ENCODE measurements at regions not wholly inside any gene's neighbourhood (a gene's known extent, or its start where the extent isn't known, plus 50 kb on each side); places are given as distances from the start of the nearest gene placed in this dataset.
A peak's percentile ranks its signal among the peaks of the same experiment; 100 is the strongest.
"Not testable (repeated sequence)": the region's sequence is repeated elsewhere in the genome, so short reads cannot be mapped to it uniquely, and the experiment has no call there.

DNA sequence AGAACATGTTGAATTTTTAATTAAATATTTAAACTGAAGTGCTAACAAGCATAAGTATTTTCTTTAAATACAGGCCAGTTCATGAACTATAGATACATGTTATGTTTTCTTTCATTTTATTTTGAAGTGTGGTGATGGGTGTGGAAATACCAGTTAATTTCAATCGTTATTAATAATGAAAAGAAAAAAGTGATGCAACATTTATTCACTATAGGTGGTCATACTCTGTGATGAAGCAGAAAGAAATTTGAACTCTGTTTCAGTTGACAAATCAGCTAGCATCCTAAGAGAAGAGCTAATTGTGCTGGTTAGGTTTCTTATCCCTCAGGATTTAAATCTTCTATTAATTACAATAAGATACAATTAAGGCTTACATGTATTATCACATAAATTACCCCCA lies 795.1 kb upstream of the DDX18 start:
- no peaks in the 10 kb centered on the region for H3K27me3 ChIP-seq (ENCODE audit: low read length)
- no peaks in the 10 kb centered on the region for H4K20me1 ChIP-seq (ENCODE audit: insufficient read depth, low read depth, low read length)
- DNase-seq = no peak
- no peaks in the 10 kb centered on the region for H3K9me3 ChIP-seq (ENCODE audit: low read length)
- H2AFZ ChIP-seq (ENCODE audit: low read length) = no peak overlapping the region
- no peaks in the 10 kb centered on the region for H3K79me2 ChIP-seq (ENCODE audit: low read length)
- H3K9ac ChIP-seq (ENCODE audit: low read length) = no peak overlapping the region
- H3K4me2 ChIP-seq (ENCODE audit: low read depth, low read length, poor library complexity, severe bottlenecking) = no peak overlapping the region
- H3K9me2 ChIP-seq (replicated peaks; ENCODE audit: insufficient read depth, low read length) = no peaks in the 10 kb centered on the region
- H3K4me3 ChIP-seq (ENCODE audit: low read length) = no peak overlapping the region
- no peaks in the 10 kb centered on the region for H3K4me1 ChIP-seq (ENCODE audit: low read length)
- no peaks in the 10 kb centered on the region for H3K36me3 ChIP-seq (ENCODE audit: insufficient read depth, low read length)
- H3K27ac ChIP-seq (ENCODE audit: low read length) = no peak overlapping the region

DNA sequence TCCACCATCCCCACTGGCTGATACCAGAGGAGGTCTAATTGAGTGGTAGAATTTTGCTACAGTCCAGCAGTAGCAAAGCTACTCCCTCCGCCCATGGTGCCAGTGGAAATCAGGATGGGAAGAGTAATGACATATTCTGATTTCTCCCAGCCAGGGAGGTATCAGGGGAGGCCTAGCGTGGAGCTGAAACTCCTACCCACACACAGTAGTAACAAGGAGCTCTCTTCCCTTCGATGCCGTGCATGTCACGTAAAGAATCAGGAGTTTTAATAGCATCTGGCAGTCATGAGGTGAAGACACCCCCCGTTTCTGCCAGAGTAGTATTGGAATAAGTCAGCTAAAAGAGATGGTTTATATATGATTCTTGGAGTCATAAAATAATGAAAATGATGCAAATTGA lies 786.8 kb upstream of the DDX18 start:
- Histone ChIP-seq H2AFZ (ENCODE audit: low read length) (no peak overlapping the region), H3K9me3 (ENCODE audit: low read length) (no peaks in the 10 kb centered on the region), H3K4me3 (ENCODE audit: low read length) (no peak overlapping the region), H3K9ac (ENCODE audit: low read length) (no peak overlapping the region), H3K36me3 (ENCODE audit: insufficient read depth, low read length) (no peaks in the 10 kb centered on the region; the same call in 1 of the 2 replicates), H3K4me2 (ENCODE audit: low read depth, low read length, poor library complexity, severe bottlenecking) (no peak overlapping the region), H4K20me1 (ENCODE audit: insufficient read depth, low read depth, low read length) (no peaks in the 10 kb centered on the region), H3K4me1 (ENCODE audit: low read length) (peaks cover 11% of the 10 kb centered on the region), H3K79me2 (ENCODE audit: low read length) (no peaks in the 10 kb centered on the region), H3K9me2 (replicated peaks; ENCODE audit: insufficient read depth, low read length) (no peaks in the 10 kb centered on the region), H3K27ac (ENCODE audit: low read length) (no peak overlapping the region), H3K27me3 (ENCODE audit: low read length) (no peaks in the 10 kb centered on the region)
- no peak for DNase-seq

DNA sequence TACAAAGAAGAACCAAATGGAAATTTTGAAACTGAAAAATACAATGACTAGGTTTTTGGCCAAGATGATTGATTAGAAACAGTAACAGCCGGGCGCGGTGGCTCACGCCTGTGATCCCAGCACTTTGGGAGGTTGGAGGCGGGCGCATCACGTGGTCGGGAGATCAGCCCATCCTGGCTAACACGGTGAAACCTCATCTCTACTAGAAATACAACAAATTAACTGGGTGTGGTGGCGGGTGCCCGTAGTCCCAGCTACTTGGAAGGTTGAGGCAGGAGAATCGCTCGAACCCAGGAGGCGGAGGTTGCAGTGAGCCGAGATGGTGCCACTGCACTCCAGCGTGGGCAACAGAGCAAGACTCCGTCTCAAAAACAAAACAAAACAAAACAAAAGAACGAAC lies 785.8 kb upstream of the DDX18 start:
- H3K27ac ChIP-seq (ENCODE audit: low read length); DNase-seq; H3K9ac ChIP-seq (ENCODE audit: low read length); H3K36me3 ChIP-seq (ENCODE audit: insufficient read depth, low read length); H3K79me2 ChIP-seq (ENCODE audit: low read length); H2AFZ ChIP-seq (ENCODE audit: low read length); H3K4me3 ChIP-seq (ENCODE audit: low read length); H4K20me1 ChIP-seq (ENCODE audit: insufficient read depth, low read depth, low read length); H3K9me3 ChIP-seq (ENCODE audit: low read length); H3K9me2 ChIP-seq (replicated peaks; ENCODE audit: insufficient read depth, low read length); H3K4me2 ChIP-seq (ENCODE audit: low read depth, low read length, poor library complexity, severe bottlenecking); H3K27me3 ChIP-seq (ENCODE audit: low read length): not testable (repeated sequence)
- peaks cover 11% of the 10 kb centered on the region for H3K4me1 ChIP-seq (ENCODE audit: low read length)

- H3K9me2 ChIP-seq (replicated peaks; ENCODE audit: insufficient read depth, low read length) = no peaks in the 10 kb centered on the region
- no peak overlapping the region for H3K4me2 ChIP-seq (ENCODE audit: low read depth, low read length, poor library complexity, severe bottlenecking)
Measured at GRCh38 chr2:117055499-117056375, 758.8 kb upstream of the DDX18 start.

GRCh38 chr2:117056376-117056748 lies 758.1 kb upstream of the DDX18 start:
- Histone ChIP-seq H3K36me3 (ENCODE audit: insufficient read depth, low read length) (no peaks in the 10 kb centered on the region), H3K4me1 (ENCODE audit: low read length) (peaks cover 38% of the 10 kb centered on the region), H2AFZ (ENCODE audit: low read length) (peak overlapping the region; percentile 69), H3K4me2 (ENCODE audit: low read depth, low read length, poor library complexity, severe bottlenecking) (peak overlapping the region; percentile 20), H3K27me3 (ENCODE audit: low read length) (no peaks in the 10 kb centered on the region), H3K9me3 (ENCODE audit: low read length) (no peaks in the 10 kb centered on the region), H3K79me2 (ENCODE audit: low read length) (no peaks in the 10 kb centered on the region), H3K4me3 (ENCODE audit: low read length) (no peak overlapping the region), H3K9me2 (replicated peaks; ENCODE audit: insufficient read depth, low read length) (no peaks in the 10 kb centered on the region), H4K20me1 (ENCODE audit: insufficient read depth, low read depth, low read length) (no peaks in the 10 kb centered on the region), H3K27ac (ENCODE audit: low read length) (no peak overlapping the region), H3K9ac (ENCODE audit: low read length) (no peak overlapping the region)
- DNase-seq = peak; percentile 50

More at GRCh38 chr2:117055499-117056375, 758.8 kb upstream of the DDX18 start:
- Histone ChIP-seq H3K4me3 (ENCODE audit: low read length) (no peak overlapping the region), H4K20me1 (ENCODE audit: insufficient read depth, low read depth, low read length) (no peaks in the 10 kb centered on the region), H3K27me3 (ENCODE audit: low read length) (no peaks in the 10 kb centered on the region), H3K36me3 (ENCODE audit: insufficient read depth, low read length) (no peaks in the 10 kb centered on the region), H3K9me3 (ENCODE audit: low read length) (no peaks in the 10 kb centered on the region), H3K9ac (ENCODE audit: low read length) (no peak overlapping the region), H2AFZ (ENCODE audit: low read length) (0 out of 2 replicates have a peak overlapping the region, but pooled peaks have one; percentile 69), H3K79me2 (ENCODE audit: low read length) (no peaks in the 10 kb centered on the region), H3K27ac (ENCODE audit: low read length) (no peak overlapping the region), H3K4me1 (ENCODE audit: low read length) (peaks cover 38% of the 10 kb centered on the region)
- DNase-seq = no peak

GRCh38 chr2:117057016-117057415 lies 757.5 kb upstream of the DDX18 start:
- Histone ChIP-seq H3K4me3 (ENCODE audit: low read length) (no peak overlapping the region), H4K20me1 (ENCODE audit: insufficient read depth, low read depth, low read length) (no peaks in the 10 kb centered on the region), H3K27me3 (ENCODE audit: low read length) (no peaks in the 10 kb centered on the region), H3K9me3 (ENCODE audit: low read length) (no peaks in the 10 kb centered on the region), H3K79me2 (ENCODE audit: low read length) (no peaks in the 10 kb centered on the region), H3K4me2 (ENCODE audit: low read depth, low read length, poor library complexity, severe bottlenecking) (peak overlapping the region; percentile 20), H2AFZ (ENCODE audit: low read length) (peak overlapping the region; percentile 69), H3K4me1 (ENCODE audit: low read length) (peaks cover 38% of the 10 kb centered on the region), H3K27ac (ENCODE audit: low read length) (no peak overlapping the region), H3K36me3 (ENCODE audit: insufficient read depth, low read length) (no peaks in the 10 kb centered on the region), H3K9me2 (replicated peaks; ENCODE audit: insufficient read depth, low read length) (no peaks in the 10 kb centered on the region), H3K9ac (ENCODE audit: low read length) (0 out of 2 replicates have a peak overlapping the region, but pooled peaks have one; percentile 1)
- DNase-seq = peak; percentile 64

GRCh38 chr2:117058366-117058765 lies 756.1 kb upstream of the DDX18 start:
- peak; percentile 96 for DNase-seq
- Histone ChIP-seq H3K79me2 (ENCODE audit: low read length) (no peaks in the 10 kb centered on the region), H3K4me2 (ENCODE audit: low read depth, low read length, poor library complexity, severe bottlenecking) (peak overlapping the region; percentile 60), H3K9ac (ENCODE audit: low read length) (peak overlapping the region; percentile 65), H3K27ac (ENCODE audit: low read length) (peak overlapping the region; percentile 86), H3K9me3 (ENCODE audit: low read length) (no peaks in the 10 kb centered on the region), H2AFZ (ENCODE audit: low read length) (peak overlapping the region; percentile 67; the same call in 1 of the 2 replicates), H3K4me3 (ENCODE audit: low read length) (peak overlapping the region; percentile 45; the same call in 1 of the 2 replicates), H3K27me3 (ENCODE audit: low read length) (no peaks in the 10 kb centered on the region), H3K36me3 (ENCODE audit: insufficient read depth, low read length) (no peaks in the 10 kb centered on the region), H3K4me1 (ENCODE audit: low read length) (peaks cover 38% of the 10 kb centered on the region), H3K9me2 (replicated peaks; ENCODE audit: insufficient read depth, low read length) (no peaks in the 10 kb centered on the region), H4K20me1 (ENCODE audit: insufficient read depth, low read depth, low read length) (no peaks in the 10 kb centered on the region)

DNA sequence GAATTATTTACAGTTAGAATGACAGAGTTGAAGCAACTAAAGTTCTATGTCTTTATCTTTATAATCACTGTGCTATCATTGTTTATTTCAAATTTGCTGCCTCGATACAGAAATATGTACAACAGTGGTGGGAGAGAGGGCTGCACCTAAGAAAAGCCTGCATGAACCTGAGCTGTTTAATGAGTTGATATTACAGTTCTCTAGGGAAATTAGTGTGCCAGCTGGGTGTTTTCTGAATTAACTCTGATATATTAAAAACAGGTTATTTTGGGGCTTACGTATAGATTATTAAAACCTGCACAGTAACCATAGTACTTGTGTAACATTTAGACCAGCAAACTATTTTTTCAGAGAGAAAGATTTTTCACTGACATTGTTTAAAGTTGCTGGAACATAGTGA lies 750.5 kb upstream of the DDX18 start:
- Histone ChIP-seq H3K4me2 (ENCODE audit: low read depth, low read length, poor library complexity, severe bottlenecking) (peak overlapping the region; percentile 34), H3K27me3 (ENCODE audit: low read length) (no peaks in the 10 kb centered on the region), H3K9me2 (replicated peaks; ENCODE audit: insufficient read depth, low read length) (no peaks in the 10 kb centered on the region), H2AFZ (ENCODE audit: low read length) (no peak overlapping the region), H3K36me3 (ENCODE audit: insufficient read depth, low read length) (no peaks in the 10 kb centered on the region), H3K9me3 (ENCODE audit: low read length) (no peaks in the 10 kb centered on the region), H3K4me3 (ENCODE audit: low read length) (no peak overlapping the region), H3K4me1 (ENCODE audit: low read length) (peaks cover 47% of the 10 kb centered on the region), H3K27ac (ENCODE audit: low read length) (peak overlapping the region; percentile 28; the same call in 1 of the 2 replicates), H3K9ac (ENCODE audit: low read length) (no peak overlapping the region), H3K79me2 (ENCODE audit: low read length) (no peaks in the 10 kb centered on the region), H4K20me1 (ENCODE audit: insufficient read depth, low read depth, low read length) (no peaks in the 10 kb centered on the region)
- peak; percentile 77 for DNase-seq

Data from Karpas-422 (cell line).